Testis (tissue), 2 donors: ENCODE measurements at regions not wholly inside any gene's neighbourhood (a gene's known extent, or its start where the extent isn't known, plus 50 kb on each side); places are given as distances from the start of the nearest gene placed in this dataset.

Experiments used
- CTCF ChIP-seq, 3 experiments: fragments of 450-650 bp in 2 of 3; fragments of 200-600 bp in 1 of 3; sonication (generic) in 1 of 3; IDR thresholded peaks; one replicate each; pipeline ENCODE4 v1.5.1; 2016 to 2019; ENCODE audit warnings: antibody characterized with exemption in 3 of 3, mild to moderate bottlenecking in 2 of 3, moderate library complexity in 1 of 3
- POLR2A ChIP-seq: fragments of 450-650 bp; IDR thresholded peaks from one replicate; pipeline ENCODE4 v1.6.1; 2017; ENCODE audit warnings: antibody characterized with exemption, mild to moderate bottlenecking, moderate library complexity

DNA sequence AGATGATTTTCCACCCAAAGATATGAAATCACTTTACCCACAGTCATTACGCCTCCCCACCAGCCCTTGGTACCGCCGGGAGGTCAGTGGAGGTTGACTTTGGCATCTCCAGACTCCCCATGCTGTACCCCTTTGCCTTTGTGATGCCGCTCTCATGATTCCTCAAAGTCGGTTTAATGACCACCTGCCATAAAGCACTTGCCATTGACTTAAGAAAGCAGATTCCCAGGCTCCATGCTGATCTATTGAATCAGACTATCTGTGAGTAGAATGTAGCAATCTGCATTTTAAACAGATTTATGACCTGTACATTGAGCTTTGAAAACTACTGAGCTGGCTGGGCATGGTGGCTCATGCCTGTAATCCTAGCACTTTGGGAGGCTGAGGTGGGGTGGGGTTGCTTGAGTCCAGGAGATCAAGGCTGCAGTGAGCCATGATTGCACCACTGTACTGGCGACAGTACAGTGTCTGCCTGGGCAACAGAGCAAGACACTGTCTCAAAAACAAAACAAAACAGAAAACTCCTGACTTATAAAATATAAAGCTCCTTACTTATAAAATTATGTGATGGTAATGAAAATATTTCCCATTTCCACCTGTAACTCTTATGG, 235.2 kb downstream of the KLF5 start:
- TF ChIP-seq CTCF (IDR thresholded peaks at IDR 0.05): no peak
- no peak for TF ChIP-seq POLR2A
